ENCODE measurements at regions not wholly inside any gene's neighbourhood (a gene's known extent, or its start where the extent isn't known, plus 50 kb on each side); places are given as distances from the start of the nearest gene placed in this dataset.

DNA sequence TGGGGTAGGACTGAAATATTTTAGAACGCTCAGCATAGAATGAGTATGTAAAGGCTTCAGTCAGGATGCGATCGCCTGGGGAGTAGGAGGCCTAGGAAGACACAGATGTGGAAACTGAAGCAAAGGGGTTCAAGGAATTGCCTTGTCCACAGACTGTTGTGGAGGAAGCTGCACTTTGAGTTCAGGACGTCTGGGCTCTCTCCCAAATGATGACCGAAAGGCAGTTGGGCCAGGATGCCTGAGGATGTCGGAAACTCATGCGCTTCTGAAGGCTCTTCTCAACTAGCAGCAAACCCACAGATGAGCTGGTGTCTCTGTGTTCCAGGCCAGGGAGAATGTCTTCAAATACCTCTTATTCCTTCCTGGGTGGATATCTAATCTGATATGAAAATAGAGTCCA is 146.2 kb upstream of the SULF2 start:
- TF ChIP-seq EZH2 (IDR thresholded peaks at IDR 0.05; ENCODE audit: borderline replicate concordance, low read depth, low read length, severe bottlenecking), result no peak
- TF ChIP-seq, protein P1, sequence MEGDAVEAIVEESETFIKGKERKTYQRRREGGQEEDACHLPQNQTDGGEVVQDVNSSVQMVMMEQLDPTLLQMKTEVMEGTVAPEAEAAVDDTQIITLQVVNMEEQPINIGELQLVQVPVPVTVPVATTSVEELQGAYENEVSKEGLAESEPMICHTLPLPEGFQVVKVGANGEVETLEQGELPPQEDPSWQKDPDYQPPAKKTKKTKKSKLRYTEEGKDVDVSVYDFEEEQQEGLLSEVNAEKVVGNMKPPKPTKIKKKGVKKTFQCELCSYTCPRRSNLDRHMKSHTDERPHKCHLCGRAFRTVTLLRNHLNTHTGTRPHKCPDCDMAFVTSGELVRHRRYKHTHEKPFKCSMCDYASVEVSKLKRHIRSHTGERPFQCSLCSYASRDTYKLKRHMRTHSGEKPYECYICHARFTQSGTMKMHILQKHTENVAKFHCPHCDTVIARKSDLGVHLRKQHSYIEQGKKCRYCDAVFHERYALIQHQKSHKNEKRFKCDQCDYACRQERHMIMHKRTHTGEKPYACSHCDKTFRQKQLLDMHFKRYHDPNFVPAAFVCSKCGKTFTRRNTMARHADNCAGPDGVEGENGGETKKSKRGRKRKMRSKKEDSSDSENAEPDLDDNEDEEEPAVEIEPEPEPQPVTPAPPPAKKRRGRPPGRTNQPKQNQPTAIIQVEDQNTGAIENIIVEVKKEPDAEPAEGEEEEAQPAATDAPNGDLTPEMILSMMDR (IDR thresholded peaks at IDR 0.05; ENCODE audit: borderline replicate concordance, extremely low read depth, low read length, poor library complexity, severe bottlenecking), result no peak
